AG09309 (cell line): ENCODE measurements at regions not wholly inside any gene's neighbourhood (a gene's known extent, or its start where the extent isn't known, plus 50 kb on each side); places are given as distances from the start of the nearest gene placed in this dataset.

Source experiments
- DNase-seq: peaks from one replicate; pipeline ENCODE4 v3.0.0-alpha.2; 2010; ENCODE audit warnings: low read depth
- H3K4me3 ChIP-seq: 2 replicates; pipeline ENCODE4 v1.5.1; 2011; ENCODE audit warnings: mild to moderate bottlenecking, low read depth, low read length, moderate library complexity; ENCODE audit not compliant: control insufficient read depth
- TF ChIP-seq, protein P1 (sequence below): IDR thresholded peaks from 2 replicates; pipeline ENCODE4 v1.5.1; 2011; ENCODE audit warnings: mild to moderate bottlenecking, low read depth, low read length, inconsistent platforms; ENCODE audit not compliant: insufficient read depth, control insufficient read depth; ENCODE audit errors: missing control alignments

DNA sequence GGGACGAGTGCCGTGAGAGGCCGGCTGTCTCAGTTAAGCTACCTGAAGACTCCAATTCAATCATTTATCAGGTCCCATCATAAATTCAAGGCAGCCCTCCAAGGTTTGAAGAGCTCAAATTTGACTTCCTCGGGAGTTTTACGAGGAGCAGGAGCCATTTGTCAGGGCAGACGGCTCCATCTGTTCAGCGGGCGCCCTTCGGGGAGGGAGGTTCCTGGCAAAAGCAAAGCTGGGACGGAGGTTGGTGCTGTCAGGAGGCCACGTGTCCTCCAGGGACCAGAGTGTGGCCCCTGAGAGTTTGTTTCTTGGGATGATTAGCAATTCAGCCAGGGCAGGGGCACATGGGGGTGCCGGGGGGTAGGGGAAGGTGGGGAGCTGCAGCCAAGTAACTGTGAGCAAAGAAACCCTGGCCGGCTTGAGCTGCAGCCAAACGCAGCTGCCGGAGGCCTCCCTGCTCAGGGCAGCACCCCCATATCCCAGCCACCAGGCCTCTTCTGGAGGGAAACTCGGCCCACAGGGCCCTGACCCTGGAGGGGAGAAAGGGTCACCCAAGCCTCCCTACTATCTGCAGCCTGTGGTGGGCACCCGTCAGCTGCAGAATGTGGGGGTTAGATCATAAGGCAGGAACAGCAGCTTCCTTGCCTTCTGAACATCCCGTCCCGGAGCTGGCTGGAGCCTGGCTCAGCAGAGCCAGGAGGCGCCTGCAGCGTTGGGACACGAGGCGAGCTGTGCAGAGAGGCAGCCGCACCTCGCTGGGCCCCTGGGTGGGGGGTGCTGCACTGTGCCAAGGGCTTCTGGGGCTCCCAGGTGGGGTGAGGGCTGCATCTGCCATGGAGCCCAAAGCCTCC is 63.6 kb upstream of the GATA5 start:
- TF ChIP-seq, protein P1, sequence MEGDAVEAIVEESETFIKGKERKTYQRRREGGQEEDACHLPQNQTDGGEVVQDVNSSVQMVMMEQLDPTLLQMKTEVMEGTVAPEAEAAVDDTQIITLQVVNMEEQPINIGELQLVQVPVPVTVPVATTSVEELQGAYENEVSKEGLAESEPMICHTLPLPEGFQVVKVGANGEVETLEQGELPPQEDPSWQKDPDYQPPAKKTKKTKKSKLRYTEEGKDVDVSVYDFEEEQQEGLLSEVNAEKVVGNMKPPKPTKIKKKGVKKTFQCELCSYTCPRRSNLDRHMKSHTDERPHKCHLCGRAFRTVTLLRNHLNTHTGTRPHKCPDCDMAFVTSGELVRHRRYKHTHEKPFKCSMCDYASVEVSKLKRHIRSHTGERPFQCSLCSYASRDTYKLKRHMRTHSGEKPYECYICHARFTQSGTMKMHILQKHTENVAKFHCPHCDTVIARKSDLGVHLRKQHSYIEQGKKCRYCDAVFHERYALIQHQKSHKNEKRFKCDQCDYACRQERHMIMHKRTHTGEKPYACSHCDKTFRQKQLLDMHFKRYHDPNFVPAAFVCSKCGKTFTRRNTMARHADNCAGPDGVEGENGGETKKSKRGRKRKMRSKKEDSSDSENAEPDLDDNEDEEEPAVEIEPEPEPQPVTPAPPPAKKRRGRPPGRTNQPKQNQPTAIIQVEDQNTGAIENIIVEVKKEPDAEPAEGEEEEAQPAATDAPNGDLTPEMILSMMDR: no peak
- H3K4me3 ChIP-seq: no peak overlapping the region
- no peak for DNase-seq

DNA sequence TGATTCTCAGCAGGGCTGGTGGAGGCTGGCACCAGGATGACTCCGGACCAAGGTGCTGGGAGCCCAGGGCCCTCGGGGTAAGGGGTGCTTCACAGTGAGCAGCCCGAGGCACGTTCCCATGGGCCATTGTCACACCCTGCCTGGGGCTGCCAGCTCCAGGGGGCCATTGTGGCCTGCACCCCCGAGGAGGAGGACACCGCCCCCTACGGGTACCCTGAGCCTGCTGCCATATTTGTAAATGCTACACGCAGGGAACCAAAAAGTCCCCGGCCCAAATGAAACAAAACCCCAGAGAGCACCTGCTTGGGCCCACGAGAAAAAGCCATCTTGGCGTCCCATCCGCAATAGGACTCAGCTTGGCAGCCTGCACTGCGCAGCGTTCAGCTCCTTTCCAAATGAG is 64.7 kb upstream of the GATA5 start:
- TF ChIP-seq, protein P1: no peak
- H3K4me3 ChIP-seq: no peak overlapping the region
- DNase-seq: no peak

DNA sequence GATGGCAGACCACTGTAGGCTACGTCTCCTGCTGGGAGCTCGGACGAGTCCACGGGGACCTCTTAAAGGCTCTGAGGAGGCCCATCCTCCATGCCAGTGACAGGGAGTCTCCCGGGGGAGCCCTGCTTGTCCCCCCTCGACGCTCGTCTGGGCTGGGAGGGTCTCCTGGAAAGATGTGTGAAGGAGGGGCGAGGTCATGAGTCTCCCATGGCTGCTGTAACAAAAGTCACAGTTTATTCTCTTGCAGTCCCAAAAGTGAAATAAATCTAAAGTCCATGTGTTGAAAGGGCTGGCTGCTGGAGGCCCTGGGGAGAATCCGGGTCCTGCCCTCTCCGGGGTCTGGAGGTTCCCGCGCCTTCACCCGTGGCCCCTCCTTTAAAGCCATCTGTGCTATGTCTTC is 67.1 kb upstream of the GATA5 start:
- TF ChIP-seq, protein P1: no peak
- DNase-seq: no peak
- no peak overlapping the region for H3K4me3 ChIP-seq

DNA sequence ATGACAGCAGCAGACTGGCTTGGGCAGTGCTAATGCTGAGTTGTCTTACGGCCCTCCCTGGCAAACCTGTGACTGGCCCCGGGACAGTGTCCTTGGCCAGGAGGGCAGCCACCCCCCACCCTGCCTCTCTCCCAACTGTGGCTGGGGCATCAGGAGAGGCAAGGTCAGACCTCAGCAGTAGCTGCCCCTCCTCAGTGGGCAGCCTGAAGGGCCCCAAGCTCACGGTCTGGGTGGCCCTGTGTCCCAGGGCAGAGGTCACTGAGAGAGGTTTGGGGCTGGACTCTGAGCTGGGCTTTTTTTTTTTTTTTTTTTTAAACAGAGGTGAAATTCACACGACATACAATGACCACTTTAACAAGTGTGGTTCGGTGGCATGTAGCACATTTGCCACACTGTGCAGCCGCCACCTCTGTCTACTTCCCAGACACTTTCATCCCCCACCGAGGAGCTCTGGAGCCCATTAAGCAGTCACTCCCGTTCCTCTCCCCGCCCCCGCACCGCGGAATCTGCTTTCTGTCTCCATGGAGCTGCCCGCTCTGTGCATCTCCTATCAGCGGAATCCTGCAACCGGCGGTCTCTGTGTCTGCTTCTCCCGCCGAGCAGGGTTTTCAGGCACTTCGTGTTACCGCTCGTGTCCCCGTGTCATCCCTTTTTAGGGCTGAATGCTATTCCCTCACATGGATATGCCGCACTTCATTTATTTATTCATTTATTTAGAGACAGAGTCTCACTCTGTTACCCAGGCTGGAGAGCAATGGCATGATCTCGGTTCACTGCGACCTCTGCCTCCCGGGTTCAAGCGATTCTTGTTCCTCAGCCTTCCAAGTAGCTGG is 67.9 kb upstream of the GATA5 start:
- H3K4me3 ChIP-seq: no peak overlapping the region
- TF ChIP-seq, protein P1: no peak
- DNase-seq: no peak

DNA sequence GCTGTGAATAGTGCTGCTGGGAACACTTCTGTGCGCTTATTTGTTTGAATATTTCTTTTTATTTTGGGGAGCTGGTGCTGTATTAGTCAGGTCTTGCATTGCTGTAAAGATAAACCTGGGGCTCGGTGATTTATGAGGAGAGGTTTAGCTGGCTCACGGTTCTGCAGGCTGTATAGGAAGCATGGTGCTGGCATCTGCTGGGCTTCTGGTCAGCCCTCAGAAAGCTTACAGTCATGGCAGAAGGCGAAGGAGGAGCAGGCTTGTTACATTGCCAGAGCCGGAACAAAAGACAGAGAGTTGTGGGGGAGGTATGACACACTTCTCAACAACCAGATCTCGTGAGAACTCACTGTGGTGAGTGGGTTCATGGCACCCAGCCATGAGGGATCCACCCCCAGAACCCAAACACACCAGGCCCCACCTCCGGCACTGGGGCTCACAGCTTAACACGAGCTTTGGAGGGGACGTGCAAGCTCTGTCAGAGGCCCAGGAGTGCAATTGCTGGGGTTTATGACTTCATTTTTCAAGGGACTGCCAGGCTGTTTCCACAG is 68.8 kb upstream of the GATA5 start:
- TF ChIP-seq, protein P1: no peak
- DNase-seq: no peak
- no peak overlapping the region for H3K4me3 ChIP-seq

DNA sequence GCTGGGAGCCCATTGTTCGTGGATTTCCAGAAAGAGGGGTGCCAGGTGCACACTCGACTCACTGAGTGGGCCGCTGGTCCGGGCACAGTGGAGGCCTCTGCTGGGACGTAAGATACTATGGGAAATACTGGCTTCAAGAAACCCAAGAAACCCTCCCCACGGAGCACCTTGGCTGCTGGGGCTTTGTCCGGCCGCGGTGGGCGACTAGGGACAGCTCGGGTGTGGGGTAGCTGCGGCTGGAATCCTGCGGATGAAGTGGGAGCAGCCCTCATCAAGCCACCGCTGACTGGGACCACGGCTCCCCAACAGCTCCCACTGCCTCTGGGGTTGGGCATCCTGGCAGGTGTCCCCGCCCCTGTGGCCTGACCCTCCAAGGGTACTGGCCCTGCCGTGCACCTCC is 69.5 kb upstream of the GATA5 start:
- TF ChIP-seq, protein P1: no peak
- H3K4me3 ChIP-seq: no peak overlapping the region
- DNase-seq: no peak
